Superior temporal gyrus (tissue), 1 donor: ENCODE measurements at regions not wholly inside any gene's neighbourhood (a gene's known extent, or its start where the extent isn't known, plus 50 kb on each side); places are given as distances from the start of the nearest gene placed in this dataset.

Experiments
- DNase-seq: peaks from one replicate; pipeline ENCODE4 v3.0.0-alpha.2; 2016; ENCODE audit errors: extremely low spot score

DNA sequence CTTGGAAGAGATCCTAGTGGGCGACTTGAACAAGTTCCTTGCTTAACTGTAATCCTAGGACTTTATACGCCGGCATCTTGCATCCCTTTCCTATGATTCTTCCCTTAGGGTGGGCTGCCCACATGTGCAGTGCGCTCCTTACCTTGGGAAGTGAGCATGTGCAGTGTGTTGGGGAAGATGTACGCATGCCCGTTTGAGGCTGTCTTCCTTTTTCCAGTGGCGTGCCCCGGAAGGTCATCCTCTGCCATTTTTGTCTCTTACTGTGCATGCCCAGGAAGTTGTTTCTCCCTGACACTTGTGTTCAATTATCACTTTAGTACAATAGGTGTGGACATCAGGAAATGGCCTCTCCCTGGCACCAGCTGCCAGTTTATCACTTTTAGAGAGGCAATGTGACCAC is 936.5 kb downstream of the TBC1D22A start:
- DNase-seq: no peak

DNA sequence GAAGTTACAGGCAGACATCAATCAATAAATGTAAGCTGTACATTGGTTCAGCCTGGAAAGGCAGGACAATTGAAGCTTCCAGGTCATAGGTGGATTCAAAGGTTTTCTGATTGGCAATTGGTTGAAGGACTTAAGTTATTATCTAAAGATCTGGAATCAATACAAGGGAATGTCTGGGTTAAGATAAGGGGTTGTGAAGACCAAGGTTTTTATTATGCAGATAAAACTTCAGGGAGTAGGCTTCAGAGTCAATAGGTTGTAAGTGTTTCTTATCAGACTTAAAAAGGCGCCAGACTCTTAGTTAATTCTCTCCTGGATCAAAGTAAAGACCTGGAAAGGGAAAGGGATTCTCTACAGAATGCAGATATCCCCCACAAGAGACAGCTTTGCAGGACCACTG is 935.4 kb downstream of the TBC1D22A start:
- DNase-seq: no peak

DNA sequence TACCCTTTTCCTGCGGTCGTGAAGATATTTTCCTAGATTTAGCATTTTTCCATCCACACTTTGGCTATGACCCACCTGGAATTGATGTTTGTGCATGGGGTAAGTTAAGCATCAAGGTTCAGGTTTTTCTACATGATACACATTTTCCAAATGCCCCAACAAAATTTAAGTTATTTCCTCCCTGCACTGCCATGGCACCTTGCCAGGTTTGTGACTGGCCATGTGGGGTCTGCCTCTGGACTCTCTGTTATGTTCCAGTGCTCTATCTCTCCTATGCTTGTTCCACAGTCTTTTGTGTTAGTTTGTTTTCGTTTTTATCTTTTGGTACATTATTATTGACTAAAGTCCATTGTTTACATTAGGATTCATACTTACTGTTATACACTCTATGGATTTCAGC is 934.3 kb downstream of the TBC1D22A start:
- no peak for DNase-seq

DNA sequence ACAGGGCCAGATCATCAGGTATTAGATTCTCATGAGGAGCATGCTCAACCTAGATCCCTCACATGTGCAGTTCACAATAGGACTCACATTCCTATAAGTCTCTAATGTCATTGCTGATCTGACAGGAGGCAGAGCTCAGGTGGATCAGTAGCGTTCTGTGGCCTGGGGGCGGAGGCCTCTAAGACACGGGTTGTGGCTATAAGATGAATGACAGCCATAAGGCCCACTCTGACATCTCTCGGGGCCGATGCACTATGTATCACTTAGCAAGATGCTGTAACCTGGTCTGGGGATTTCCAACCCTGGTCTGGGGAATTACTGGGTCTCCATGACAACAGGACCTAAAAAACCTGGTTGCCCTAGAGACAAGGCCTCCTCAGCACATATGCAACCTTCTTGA is 932.7 kb downstream of the TBC1D22A start:
- DNase-seq: no peak

DNA sequence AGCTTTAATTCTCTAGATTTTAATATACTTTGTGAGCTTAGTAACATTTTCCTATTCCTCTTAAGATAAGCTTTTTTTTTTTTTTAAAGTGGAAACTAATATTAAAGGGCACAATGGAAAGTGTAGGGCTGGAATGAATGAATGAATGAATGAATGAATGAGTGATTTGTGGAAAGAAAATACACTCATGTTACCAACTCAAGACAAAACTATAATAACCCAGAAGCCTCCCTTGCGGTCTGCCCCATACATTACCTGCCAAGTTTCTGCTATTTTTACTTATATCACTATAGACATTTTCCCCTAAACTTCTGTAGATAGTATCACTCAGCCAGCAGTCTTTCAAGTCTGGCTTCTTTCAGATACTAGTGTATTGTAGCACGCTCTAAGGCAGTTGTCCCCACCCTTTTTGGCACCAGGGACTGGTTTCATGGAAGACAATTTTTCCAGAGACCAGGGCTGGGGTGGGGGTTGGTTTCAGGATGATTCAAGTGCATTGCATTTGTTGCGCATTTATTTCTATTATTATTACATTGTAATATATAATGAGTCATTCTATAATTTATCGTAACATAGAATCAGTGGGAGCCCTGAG is 932.2 kb downstream of the TBC1D22A start:
- DNase-seq: no peak

DNA sequence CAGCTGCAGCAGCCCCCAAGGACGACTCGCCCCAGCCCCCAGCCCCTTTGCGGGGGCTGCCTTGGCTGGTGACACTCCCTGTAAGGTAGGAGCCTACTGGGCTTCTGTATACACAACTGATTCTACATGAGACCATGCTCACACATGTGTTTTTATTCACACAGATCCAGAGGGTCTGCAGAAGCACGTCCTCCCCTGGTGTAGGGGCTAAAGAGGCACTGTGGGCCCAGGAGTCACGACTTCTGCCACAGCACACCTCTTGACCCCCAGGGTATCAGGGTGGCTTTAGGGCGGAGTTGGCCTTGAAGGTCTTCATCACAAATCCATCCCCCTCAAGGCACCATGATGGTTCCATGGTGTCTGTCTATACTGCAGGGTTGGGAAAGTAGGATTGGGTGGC is 931.2 kb downstream of the TBC1D22A start:
- no peak for DNase-seq

DNA sequence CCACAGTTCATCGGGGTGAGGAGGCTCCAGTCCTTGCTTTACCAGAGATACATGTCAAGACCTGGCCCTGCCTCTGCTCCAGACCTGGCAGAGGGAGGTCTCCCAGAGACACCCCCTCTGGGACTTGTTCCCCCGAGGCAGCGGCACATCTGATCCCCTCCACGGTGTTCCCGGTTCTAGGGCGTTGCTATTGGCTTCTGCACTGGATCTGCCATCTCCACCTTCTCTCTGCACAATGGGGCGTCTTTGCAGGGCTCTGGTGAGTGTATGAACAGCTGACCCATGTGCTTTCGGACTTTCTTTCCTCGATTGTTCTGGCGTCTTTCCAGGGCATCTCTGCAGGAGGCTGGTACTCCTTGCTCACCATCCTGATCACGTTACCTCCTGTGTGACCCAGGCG is 930.4 kb downstream of the TBC1D22A start:
- DNase-seq: no peak

DNA sequence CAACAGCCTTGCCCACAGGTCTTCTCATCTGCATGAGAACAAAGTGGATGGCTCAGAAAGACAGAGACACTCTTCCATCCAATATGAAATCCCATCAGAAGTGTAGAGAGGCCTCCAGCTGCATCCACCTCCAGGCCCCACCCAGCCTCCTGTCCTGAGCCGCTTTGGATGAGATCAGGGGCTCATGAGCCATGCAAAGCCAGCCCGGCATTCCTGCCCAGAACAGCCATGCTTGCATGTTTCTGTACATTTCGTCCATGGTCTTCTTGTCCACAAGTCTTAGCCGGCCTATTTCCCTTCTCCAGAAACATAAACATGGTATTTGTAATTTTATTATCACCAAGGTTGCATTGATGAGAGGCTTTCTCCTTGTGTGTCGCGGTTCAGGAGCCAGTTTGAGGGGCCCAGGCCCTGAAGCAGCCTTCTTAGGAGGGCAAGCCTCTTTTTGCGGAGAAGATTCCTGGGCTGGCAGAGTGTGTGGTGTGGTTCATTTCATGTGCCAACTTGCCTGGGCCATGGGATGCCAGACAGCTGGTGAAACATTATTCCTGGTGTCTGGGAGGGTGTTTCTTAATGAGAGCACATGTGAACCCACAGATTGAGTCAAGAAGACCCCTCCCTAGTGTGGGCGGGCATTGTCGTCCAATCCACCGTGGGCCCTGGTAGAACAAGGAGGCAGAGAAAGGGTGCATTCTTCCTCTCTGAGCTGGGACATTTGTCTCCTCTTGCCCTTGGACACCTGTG is 928.9 kb downstream of the TBC1D22A start:
- DNase-seq: no peak

DNA sequence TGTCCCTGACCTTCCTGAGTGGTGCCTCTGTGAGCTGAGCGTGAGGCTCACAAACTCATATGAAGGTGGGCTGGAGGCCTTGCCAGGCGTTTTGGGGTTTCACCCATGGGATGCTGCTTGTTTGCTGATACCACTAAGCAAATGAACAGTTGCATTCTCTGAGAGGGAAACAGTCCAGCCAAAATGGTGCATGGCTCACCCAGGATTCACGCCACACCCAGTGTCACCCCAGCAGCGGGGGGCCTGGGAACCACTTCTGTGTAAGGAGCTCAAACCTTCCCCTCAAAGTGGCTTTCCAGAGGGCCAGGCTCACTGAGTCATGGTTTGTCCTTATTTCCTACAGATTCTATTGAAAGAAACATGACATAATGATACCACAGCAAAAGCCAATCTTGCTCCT is 928.1 kb downstream of the TBC1D22A start:
- DNase-seq: no peak

DNA sequence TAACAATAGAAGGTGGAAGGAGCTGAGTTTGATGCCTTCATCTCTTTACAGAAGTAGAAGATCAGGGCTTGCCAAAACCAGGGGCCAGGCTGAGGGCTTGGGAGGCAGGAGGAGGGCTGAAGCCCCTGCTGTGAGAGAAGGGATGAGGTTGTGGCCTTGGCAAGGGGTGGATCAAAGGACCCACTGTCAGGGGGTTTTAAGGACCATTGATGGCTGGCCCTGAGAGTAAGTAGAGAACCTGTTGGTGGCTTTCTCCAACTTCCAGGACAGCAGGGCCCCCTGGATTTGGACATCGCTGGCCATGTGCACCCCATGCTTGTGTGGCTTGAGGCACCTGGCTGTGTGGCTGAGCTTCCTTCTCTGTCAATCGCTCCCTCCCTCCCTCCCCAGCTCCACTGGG is 927.7 kb downstream of the TBC1D22A start:
- no peak for DNase-seq

DNA sequence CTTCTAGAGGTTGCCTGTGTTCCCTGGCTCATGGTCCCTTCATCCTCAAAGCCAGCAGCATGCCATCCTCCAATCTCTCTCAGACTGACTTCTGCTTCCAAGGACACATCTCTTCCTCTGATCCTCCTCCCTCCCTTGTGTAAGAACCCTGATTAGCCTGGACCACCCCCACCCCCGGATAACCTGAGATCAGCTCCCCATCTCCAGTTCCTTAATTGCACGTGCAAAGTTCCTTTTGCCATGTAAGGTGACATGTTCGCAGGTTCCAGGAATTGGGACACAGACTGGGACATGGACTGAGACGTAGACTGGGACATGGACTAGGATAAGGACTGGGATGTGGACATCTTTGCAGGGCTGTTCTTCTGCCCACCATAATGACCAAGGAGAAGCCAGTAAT is 925.3 kb downstream of the TBC1D22A start:
- DNase-seq: no peak

DNA sequence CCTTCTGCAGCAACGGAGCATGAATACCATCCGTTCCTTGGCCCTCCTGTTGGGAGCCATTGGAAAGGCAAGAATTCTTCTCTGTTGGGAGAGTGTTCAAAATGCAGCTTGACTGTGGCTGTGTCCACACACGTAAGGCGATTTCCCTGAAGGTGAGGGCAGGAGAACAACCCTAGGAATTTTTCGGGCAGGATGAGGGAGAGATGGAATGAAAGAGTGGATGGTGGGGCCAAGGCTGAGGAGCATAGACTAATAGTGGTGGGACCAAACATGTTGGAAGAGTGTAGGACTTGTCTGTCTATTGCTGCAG is 924.9 kb downstream of the TBC1D22A start:
- no peak for DNase-seq

DNA sequence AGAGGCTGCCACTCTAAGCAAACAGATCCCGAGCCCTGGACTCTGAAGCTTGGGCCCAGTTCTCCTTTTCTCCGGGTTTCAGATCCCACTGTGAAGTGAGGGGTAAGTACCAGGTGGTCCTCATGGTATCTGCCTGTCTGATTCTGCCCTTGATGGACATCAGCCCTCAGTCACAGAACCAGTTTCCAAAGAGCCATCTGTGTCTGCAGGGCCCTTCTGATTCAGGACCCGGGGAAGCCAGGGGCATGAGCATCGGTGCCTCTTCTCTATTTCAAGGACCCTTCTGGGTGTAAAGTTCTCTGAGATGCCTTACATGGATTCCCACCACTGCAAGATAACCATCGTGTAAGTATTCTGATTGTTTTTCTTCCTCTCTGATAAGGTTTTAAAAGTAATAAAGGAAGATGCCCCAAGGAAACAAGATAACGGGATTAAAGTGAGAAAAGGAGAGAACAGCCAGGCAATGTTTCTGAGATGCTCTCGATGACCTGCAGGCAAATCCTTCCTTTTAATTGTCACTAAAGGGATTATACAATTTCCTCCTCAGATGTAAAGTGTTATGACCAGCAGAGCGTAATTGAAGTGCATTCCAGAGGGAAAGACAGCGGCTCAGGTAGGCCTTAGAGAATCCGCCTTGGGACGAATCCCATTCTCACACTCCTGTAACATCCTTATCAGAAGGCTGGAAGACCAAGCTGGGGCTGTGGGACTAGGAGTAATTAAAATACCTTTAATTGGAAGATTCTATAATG is 924.3 kb downstream of the TBC1D22A start:
- no peak for DNase-seq

DNA sequence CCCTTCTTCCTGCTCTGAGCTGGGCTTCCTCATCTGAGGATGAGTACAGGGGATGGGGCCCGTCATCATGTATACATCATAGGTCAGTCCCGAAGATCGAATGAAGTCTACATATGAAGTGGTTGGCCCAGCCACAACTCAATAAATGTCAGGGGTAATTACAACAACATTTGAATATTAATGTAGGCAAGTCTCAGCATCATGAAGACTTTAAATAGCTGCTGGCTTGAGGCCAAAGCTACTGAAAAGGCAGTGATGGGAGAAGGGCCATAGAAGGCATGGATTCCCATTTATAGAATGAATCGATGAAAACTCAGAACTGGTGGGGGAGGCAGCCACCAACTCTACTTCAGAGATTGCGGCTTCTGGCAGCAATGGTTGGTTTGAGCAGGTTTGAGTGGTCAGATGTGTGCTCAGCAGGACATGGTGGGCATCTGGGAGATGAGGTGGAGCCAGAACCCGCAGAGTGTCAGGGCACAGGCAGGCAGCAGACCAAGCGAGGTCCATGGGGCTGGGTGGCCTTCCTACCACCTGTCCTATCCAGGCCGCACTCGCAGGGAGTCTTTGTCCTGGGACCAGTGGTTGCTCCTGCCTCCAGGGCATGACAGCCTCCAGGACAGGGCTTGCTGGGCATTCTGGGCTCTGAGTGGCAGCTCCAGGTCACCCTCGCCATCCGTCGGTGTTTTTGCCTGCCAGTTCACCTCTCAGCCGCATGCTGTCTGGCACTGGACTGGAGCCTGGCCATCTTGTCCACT is 919.1 kb downstream of the TBC1D22A start:
- no peak for DNase-seq

DNA sequence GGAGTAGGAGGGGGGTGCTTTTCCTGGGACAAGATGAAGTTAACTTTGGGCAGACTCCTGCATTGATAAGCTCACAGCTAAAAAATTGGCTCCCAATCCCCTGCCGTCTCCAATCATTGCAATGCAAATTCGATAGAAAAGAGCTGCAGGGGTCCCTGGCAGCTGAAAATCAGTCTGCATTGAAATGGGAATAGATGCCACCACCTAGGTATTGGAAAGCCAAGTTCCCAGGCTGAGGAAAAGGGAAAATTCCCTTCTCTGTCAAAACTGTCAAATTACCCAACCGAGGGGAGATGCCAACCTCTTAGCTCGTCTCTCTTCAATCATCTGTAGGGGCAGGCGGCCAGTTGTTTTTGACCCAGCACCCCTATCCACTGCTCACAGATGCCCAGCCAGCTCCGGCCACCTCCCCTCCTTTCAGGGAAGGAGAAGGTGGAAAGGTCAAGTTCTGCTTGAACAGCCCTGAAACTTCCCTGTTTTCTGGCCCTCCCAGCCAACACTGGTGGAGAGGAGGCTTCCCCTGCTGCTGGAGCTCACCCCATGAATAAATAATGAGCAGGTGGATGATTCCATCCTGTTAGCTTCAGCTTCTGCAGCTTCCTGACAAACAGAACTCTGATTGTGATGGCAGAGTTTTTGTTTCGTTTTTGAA is 916.3 kb downstream of the TBC1D22A start:
- DNase-seq: no peak

DNA sequence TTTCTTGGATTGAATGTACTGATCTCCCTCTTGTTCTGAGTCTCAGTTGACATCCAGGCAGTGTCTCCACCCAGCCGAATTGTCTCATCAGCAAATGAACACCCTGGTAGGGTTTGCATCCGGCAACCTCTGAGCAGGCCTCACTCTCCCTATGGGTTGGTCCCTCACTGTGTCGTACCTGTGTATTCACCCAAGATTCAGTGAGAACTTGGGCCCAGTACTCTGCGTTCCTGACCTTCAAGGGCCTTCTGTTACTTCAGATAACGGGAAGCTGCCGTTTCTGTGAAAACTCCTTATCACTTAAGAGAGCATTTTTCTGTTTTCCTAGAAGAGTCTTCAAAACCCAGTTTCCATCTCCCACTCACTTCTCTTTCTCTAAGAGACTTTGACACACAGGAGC is 915.6 kb downstream of the TBC1D22A start:
- no peak for DNase-seq

DNA sequence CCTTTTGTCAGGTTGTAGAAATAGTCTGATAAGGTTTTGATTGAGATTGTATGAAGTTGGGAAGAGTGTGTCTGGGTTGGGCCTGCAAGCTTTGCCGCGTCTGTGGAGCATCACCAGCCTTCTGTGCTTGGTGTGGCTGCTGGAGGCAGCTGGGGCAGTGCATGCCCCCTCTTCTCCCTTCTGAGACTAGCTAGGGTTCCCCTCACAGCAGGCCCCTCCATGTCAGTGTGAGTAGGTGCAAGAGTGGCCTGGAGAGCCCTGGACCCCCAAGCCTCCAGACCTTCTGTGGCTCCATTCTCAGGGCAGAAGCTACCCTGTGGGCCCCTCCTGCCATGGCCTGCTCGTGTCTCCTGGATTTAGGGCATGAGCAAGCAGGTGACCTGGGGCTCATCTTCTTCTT is 914.2 kb downstream of the TBC1D22A start:
- DNase-seq: no peak

DNA sequence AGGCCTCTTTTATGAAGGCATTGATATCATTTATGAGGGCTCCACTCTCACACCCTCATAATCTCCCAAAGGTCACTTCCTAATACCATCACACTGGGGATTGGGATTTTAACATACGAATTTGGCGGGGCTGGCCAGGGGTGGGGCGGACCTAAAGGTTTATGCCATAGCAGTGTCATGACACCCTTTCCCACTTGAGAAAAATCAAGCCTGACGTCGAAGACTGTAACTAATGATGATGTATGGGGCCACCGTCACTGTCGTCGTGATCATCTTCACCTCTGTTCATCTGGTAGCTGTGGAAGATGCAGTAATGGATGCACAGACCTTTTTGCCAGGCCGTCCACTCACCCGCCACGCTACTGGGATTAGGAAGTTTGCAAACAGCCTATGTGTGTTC is 912.1 kb downstream of the TBC1D22A start:
- DNase-seq: no peak

DNA sequence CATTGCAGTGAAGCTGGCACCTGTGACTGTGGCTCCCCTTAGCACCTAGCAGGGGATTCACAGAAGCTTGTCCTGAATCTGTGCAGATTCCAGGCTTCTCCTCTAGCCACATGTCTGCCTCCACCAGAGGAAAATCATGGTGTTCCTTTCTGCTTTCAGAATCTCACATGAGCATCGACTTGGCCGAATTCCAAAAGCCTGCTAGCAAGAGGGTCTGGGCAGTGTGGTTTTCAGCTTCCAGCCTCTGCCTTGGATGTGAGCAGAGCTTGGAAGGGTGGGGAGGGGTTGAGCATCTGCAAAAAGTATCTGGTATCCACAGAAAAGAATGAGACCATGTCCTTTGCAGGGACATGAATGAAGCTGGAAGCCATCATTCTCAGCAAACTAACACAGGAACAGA is 911.1 kb downstream of the TBC1D22A start:
- DNase-seq: no peak

DNA sequence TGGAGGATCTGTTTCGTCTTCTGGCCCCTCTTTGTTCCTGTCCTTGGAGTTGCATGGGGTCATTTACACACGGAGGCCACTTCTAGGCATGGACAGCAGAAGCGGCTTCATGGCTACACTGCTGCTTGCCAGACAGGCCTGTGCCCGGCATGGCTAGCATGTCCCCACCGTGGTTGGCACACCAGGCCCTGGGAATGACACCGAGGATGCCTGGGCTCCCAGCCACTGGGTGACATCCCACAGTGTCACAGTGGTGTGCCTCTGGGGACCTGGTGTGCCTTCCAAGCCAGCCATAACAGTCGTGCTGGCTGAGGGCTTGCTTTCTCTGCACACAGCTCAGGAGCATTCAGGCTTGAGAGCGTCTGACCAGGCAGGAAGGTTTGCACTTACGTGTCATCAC is 910.1 kb downstream of the TBC1D22A start:
- DNase-seq: no peak

DNA sequence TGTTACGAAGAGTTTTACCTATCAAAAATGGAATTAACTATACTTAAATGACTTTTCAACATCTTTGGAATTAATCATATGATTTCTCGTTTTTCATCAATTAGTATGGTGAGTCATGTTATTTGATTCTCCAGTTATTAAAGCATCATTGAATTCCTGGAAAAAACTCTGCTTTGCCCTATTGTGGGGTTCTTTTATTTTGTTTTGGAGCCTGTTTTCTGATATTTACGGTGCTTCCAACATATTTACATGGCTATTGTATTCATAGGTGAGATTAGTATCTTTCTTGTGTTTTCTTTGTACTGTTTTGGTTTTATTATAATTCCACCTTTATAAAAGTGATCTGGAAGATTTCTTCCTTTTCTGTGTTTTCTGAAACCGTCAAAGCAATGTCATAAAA is 902.7 kb downstream of the TBC1D22A start:
- DNase-seq: no peak
